Stimulated activated naive B cell treated with anti-CD40 and anti-IgM and Interleukin-4, amounts not matched to agents 10 μg/mL and 1 μg/mL and 100 μg/mL, for 72 hours (primary cell): ENCODE measurements at regions not wholly inside any gene's neighbourhood (a gene's known extent, or its start where the extent isn't known, plus 50 kb on each side); places are given as distances from the start of the nearest gene placed in this dataset.
"Not testable (repeated sequence)": the region's sequence is repeated elsewhere in the genome, so short reads cannot be mapped to it uniquely, and the experiment has no call there.

Experiments
- ATAC-seq, 2 donors: fragments of 150-1000 bp; cut with Tn5 transposase; replicated peaks; 2 replicates each; pipeline ENCODE4 v1.10.0; 2021; ENCODE audit warnings: moderate library complexity in 1 of 2
- DNase-seq: peaks from one replicate; pipeline ENCODE4 v3.0.0; 2021
- H3K27ac Mint-ChIP-seq: one replicate; pipeline ENCODE4 v1.8.0; 2022; ENCODE audit warnings: mild to moderate bottlenecking, mixed read lengths
- H3K27me3 Mint-ChIP-seq, 2 donors: one replicate each; pipeline ENCODE4 v1.8.0; 2022; ENCODE audit warnings: mixed read lengths in 2 of 2
- H3K36me3 Mint-ChIP-seq, 2 donors: one replicate each; pipeline ENCODE4 v1.8.0; 2022; ENCODE audit warnings: mixed read lengths in 2 of 2, mild to moderate bottlenecking in 1 of 2
- H3K4me1 Mint-ChIP-seq, 2 donors: one replicate each; pipeline ENCODE4 v1.8.0; 2022; ENCODE audit warnings: mixed read lengths in 2 of 2, mild to moderate bottlenecking in 1 of 2
- H3K4me3 Mint-ChIP-seq, 2 donors: one replicate each; pipeline ENCODE4 v1.8.0; 2022; ENCODE audit warnings: mild to moderate bottlenecking in 2 of 2, mixed read lengths in 2 of 2, moderate library complexity in 1 of 2
- H3K9me3 Mint-ChIP-seq, 2 donors: one replicate each; pipeline ENCODE4 v1.8.0; 2022; ENCODE audit warnings: mixed read lengths in 2 of 2, mild to moderate bottlenecking in 1 of 2

DNA sequence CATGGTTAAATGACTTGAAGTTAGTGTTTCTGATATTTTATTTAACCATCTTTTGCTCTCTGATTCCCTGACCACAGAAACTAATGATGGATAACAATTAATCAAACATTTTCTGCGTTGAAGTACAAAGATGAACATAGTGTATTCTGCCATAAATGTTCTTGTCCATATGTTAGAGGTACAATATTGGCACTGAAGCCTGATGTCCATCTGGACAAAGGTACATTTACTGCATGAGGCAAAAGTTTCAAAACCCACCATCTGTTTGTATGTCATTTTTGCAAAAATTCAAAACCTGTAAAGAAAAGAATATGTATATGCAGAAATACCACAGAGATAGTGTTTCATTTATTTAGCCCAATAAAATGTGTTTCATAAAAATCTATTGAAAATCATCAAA lies 861.5 kb downstream of the ANKRD7 start:
- Mint-ChIP-seq H3K4me3 (no peak overlapping the region), H3K27ac (no peak overlapping the region), H3K9me3 (peaks cover 3% of the 10 kb centered on the region in 2 donors), H3K36me3 (no peaks in the 10 kb centered on the region), H3K27me3 (no peaks in the 10 kb centered on the region), H3K4me1 (no peaks in the 10 kb centered on the region)
- ATAC-seq, result no peak
- no peak for DNase-seq

GRCh38 chr7:119090851-119091250 lies 866.3 kb downstream of the ANKRD7 start:
- no peak for ATAC-seq
- Mint-ChIP-seq H3K4me3 (no peak overlapping the region), H3K36me3 (no peaks in the 10 kb centered on the region), H3K27me3 (no peaks in the 10 kb centered on the region), H3K27ac (no peak overlapping the region), H3K4me1 (no peaks in the 10 kb centered on the region), H3K9me3 (peaks cover 0 to 3% of the 10 kb centered on the region in 2 donors)
- DNase-seq, result no peak

GRCh38 chr7:119096683-119097082 lies 872.2 kb downstream of the ANKRD7 start:
- H3K27me3 Mint-ChIP-seq, result no peaks in the 10 kb centered on the region
- no peak overlapping the region for H3K4me3 Mint-ChIP-seq
- DNase-seq, result no peak
- peaks cover 0 to 2% of the 10 kb centered on the region in 2 donors for H3K9me3 Mint-ChIP-seq
- H3K36me3 Mint-ChIP-seq, result no peaks in the 10 kb centered on the region
- H3K27ac Mint-ChIP-seq, result no peak overlapping the region
- no peak for ATAC-seq
- H3K4me1 Mint-ChIP-seq, result no peaks in the 10 kb centered on the region

- not testable (repeated sequence) for DNase-seq, H3K4me3 Mint-ChIP-seq, ATAC-seq, H3K27ac Mint-ChIP-seq, H3K27me3 Mint-ChIP-seq, H3K36me3 Mint-ChIP-seq, H3K9me3 Mint-ChIP-seq, H3K4me1 Mint-ChIP-seq
Observed at GRCh38 chr7:119100611-119101258, 876.2 kb downstream of the ANKRD7 start.

- ATAC-seq (no peak), DNase-seq (no peak)
- Mint-ChIP-seq H3K27me3 (no peaks in the 10 kb centered on the region), H3K27ac (no peak overlapping the region), H3K4me3 (no peak overlapping the region), H3K36me3 (no peaks in the 10 kb centered on the region), H3K4me1 (no peaks in the 10 kb centered on the region), H3K9me3 (no peaks in the 10 kb centered on the region)
Observed at GRCh38 chr7:119102291-119102690, 877.8 kb downstream of the ANKRD7 start.

GRCh38 chr7:119105381-119105780 lies 880.9 kb downstream of the ANKRD7 start:
- Mint-ChIP-seq H3K36me3 (no peaks in the 10 kb centered on the region), H3K4me3 (no peak overlapping the region), H3K27me3 (no peaks in the 10 kb centered on the region)

DNA sequence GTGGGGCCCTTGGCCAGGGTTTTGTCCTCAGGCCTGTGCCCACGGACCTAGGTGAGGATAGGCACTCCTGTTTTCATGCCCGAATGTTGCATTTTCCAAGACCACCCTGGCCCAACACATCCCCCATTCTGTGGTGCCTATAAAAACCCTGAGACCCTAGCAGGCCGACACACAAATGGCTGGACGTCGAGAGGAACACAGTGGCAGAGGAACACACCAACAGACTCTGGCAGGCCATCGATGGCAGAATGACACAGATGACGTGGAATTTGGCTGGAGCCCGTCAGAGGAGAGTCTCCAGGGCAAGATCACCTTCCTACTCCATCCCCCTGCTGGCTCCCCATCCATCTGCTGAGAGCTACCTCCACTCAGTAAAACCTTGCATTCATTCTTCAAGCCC lies 898.8 kb downstream of the ANKRD7 start:
- Mint-ChIP-seq H3K9me3 (peaks cover 0 to 6% of the 10 kb centered on the region in 2 donors), H3K36me3 (no peaks in the 10 kb centered on the region), H3K4me1 (no peaks in the 10 kb centered on the region), H3K4me3 (no peak overlapping the region), H3K27me3 (no peaks in the 10 kb centered on the region), H3K27ac (no peak overlapping the region)
- DNase-seq (no peak), ATAC-seq (no peak)

More at GRCh38 chr7:119105381-119105780, 880.9 kb downstream of the ANKRD7 start:
- DNase-seq, result no peak
- ATAC-seq, result no peak
- H3K4me1 Mint-ChIP-seq, result no peaks in the 10 kb centered on the region
- H3K27ac Mint-ChIP-seq, result no peak overlapping the region
- peaks cover under 1 to 3% of the 10 kb centered on the region in 2 donors for H3K9me3 Mint-ChIP-seq

GRCh38 chr7:119127706-119128105 lies 903.2 kb downstream of the ANKRD7 start:
- Mint-ChIP-seq H3K27ac (no peak overlapping the region), H3K27me3 (no peaks in the 10 kb centered on the region), H3K4me1 (no peaks in the 10 kb centered on the region), H3K4me3 (no peak overlapping the region), H3K36me3 (no peaks in the 10 kb centered on the region), H3K9me3 (peaks cover 0 to 4% of the 10 kb centered on the region in 2 donors)
- DNase-seq (no peak), ATAC-seq (no peak)

DNA sequence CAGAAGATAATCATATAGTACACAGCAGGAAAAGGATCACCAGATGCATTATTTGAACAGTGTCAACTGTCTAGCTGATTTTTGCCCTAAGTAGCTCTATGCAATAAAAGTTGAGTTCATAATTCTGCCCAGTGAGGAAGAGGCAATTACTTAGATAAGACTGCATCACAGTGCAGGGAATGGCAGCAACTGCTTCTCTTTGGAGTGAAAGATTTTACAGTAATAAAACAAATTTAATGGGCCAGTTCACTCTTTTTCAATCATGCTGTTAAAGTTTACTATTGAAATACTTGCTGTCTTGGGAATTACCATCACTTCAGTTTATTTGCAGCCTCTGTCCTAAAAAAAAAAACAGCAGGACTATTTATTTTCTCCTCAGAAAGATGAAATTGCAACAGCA lies 907.9 kb downstream of the ANKRD7 start:
- DNase-seq, result no peak
- no peaks in the 10 kb centered on the region for H3K27me3 Mint-ChIP-seq
- H3K27ac Mint-ChIP-seq, result no peak overlapping the region
- no peak overlapping the region for H3K4me3 Mint-ChIP-seq
- no peaks in the 10 kb centered on the region for H3K4me1 Mint-ChIP-seq
- no peaks in the 10 kb centered on the region for H3K9me3 Mint-ChIP-seq
- H3K36me3 Mint-ChIP-seq, result no peaks in the 10 kb centered on the region
- no peak for ATAC-seq

DNA sequence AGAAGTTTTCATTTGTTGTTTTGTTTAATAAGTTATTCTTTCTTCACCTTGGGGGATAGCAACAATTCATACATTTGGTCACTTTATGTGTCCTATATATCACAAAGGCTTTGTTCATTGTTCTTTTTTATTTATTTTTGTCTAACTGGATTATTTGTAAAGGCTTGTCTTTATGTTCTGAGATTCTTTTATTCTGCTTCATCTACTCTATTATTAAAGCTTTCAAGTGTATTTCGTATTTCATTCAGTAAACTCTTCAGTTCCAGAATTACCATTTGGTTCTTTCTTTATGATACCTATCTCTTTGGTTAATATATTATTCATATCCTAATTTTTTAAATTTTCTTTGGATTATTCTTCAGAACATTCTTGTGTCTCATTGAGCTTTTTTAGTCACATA lies 942.9 kb downstream of the ANKRD7 start:
- DNase-seq (no peak), ATAC-seq (no peak)
- no peaks in the 10 kb centered on the region for H3K36me3 Mint-ChIP-seq
- H3K4me3 Mint-ChIP-seq, result no peak overlapping the region
- no peak overlapping the region for H3K27ac Mint-ChIP-seq
- no peaks in the 10 kb centered on the region for H3K4me1 Mint-ChIP-seq
- H3K27me3 Mint-ChIP-seq, result no peaks in the 10 kb centered on the region
- peaks cover 16 to 18% of the 10 kb centered on the region in 2 donors for H3K9me3 Mint-ChIP-seq

DNA sequence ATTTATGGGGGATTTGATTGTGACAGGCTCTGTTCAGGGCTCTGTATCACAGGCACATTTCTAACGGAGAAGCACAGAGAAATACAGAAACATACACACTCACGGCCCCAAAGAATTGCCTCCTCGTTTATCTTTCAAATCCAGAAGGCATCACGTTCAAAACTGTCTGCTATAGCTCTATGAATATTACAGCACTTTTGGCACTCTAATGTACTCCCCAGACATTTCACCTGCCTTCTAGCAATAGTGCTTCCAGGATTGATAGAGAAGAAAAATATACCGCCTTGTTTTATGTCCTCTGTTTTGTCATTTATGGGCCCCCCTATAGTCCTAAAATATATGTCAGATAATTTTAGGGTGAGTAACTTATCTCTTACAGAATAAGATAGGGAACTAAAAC lies 947.5 kb downstream of the ANKRD7 start:
- Mint-ChIP-seq H3K27me3 (no peaks in the 10 kb centered on the region), H3K4me3 (no peak overlapping the region), H3K36me3 (no peaks in the 10 kb centered on the region), H3K9me3 (peaks cover 0 to 5% of the 10 kb centered on the region in 2 donors), H3K4me1 (no peaks in the 10 kb centered on the region), H3K27ac (no peak overlapping the region)
- no peak for DNase-seq
- ATAC-seq, result no peak

- Mint-ChIP-seq H3K4me1 (no peaks in the 10 kb centered on the region), H3K4me3 (no peak overlapping the region), H3K36me3 (no peaks in the 10 kb centered on the region), H3K9me3 (peaks cover 0 to 2% of the 10 kb centered on the region in 2 donors), H3K27ac (no peak overlapping the region), H3K27me3 (no peaks in the 10 kb centered on the region)
- ATAC-seq (no peak), DNase-seq (no peak)
Observed at GRCh38 chr7:119175911-119176627, 951.6 kb downstream of the ANKRD7 start.

DNA sequence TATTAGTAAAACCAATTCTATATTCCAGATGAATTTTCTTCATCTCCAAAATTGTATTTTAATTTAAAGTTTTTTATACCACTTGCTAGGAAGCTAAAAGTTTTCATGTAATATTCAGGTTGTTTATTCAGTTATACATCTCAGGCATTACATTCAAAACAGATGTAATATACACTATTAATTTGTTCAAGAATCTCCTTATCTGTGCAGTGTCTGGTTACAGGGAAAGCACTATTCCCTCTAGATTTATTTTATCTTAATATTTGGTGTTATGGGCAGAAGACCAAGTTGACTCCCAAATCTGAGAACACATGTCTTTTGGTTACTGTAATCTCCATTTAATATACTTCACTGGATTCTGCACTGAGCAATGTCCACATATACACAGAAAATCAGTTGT lies 953.4 kb downstream of the ANKRD7 start:
- Mint-ChIP-seq H3K27me3 (no peaks in the 10 kb centered on the region), H3K9me3 (peaks cover 0 to 2% of the 10 kb centered on the region in 2 donors), H3K4me3 (no peak overlapping the region), H3K27ac (no peak overlapping the region), H3K36me3 (no peaks in the 10 kb centered on the region), H3K4me1 (no peaks in the 10 kb centered on the region)
- no peak for DNase-seq
- ATAC-seq, result no peak

GRCh38 chr7:119184124-119184788 lies 959.8 kb downstream of the ANKRD7 start:
- H3K27me3 Mint-ChIP-seq, result no peaks in the 10 kb centered on the region
- no peak overlapping the region for H3K27ac Mint-ChIP-seq
- no peaks in the 10 kb centered on the region for H3K9me3 Mint-ChIP-seq
- H3K4me3 Mint-ChIP-seq, result no peak overlapping the region
- no peaks in the 10 kb centered on the region for H3K4me1 Mint-ChIP-seq
- H3K36me3 Mint-ChIP-seq, result no peaks in the 10 kb centered on the region
- DNase-seq (no peak), ATAC-seq (no peak)

DNA sequence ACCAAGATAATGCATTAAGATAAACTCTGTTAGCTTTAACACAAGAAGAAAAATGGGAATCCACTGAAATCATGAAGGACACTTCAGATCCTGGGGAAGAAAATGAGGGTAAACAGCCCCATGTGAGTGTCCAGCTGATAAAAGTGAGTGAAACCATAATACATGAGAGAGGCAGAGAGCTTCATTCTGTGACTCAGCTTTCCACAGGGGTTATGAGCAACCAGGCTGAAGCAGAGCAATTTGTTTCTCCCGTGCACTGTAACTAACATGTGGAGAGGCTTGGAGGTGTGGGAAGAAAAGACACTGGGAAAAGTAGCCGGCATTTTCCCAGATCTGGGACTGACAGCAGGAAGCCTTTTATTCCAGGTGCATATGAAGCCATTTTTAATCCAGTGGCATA lies 971.7 kb downstream of the ANKRD7 start:
- Mint-ChIP-seq H3K4me3 (no peak overlapping the region), H3K9me3 (no peaks in the 10 kb centered on the region), H3K4me1 (no peaks in the 10 kb centered on the region), H3K27ac (no peak overlapping the region), H3K36me3 (no peaks in the 10 kb centered on the region), H3K27me3 (no peaks in the 10 kb centered on the region)
- ATAC-seq, result no peak
- DNase-seq, result no peak
